Endodermal cell (in vitro differentiated cells): ENCODE measurements at regions not wholly inside any gene's neighbourhood (a gene's known extent, or its start where the extent isn't known, plus 50 kb on each side); places are given as distances from the start of the nearest gene placed in this dataset.

Experiments
- DNase-seq: peaks from one replicate; pipeline ENCODE4 v3.0.0-alpha.2; 2017
- H3K27ac ChIP-seq: 2 replicates; pipeline ENCODE4 v1.5.1; 2013; ENCODE audit warnings: mild to moderate bottlenecking, low read depth, low read length, moderate library complexity
- H3K27me3 ChIP-seq: 2 replicates; pipeline ENCODE4 v1.6.1; 2013; ENCODE audit warnings: mild to moderate bottlenecking, low read length, moderate library complexity; ENCODE audit not compliant: insufficient read depth, control insufficient read depth, poor library complexity, severe bottlenecking
- H3K36me3 ChIP-seq: 2 replicates; pipeline ENCODE4 v1.7.0; 2013; ENCODE audit warnings: mild to moderate bottlenecking, low read length, moderate library complexity; ENCODE audit not compliant: control insufficient read depth, insufficient read depth
- H3K4me1 ChIP-seq: one replicate; pipeline ENCODE4 v1.7.0; 2013; ENCODE audit warnings: low read length; ENCODE audit not compliant: control insufficient read depth, insufficient read depth
- H3K4me3 ChIP-seq: 2 replicates; pipeline ENCODE4 v1.5.1; 2013; ENCODE audit warnings: mild to moderate bottlenecking, low read length, moderate library complexity
- H3K9ac ChIP-seq: 2 replicates; pipeline ENCODE4 v1.6.1; 2013; ENCODE audit warnings: mild to moderate bottlenecking, low read length, moderate library complexity; ENCODE audit not compliant: poor library complexity, severe bottlenecking; ENCODE audit errors: extremely low read depth
- H3K9me3 ChIP-seq: 2 replicates; pipeline ENCODE4 v1.6.1; 2013; ENCODE audit warnings: mild to moderate bottlenecking, low read length, moderate library complexity; ENCODE audit not compliant: control insufficient read depth
- H3K27ac Mint-ChIP-seq: 2 replicates; pipeline ENCODE4 v1.8.0; 2020; ENCODE audit warnings: mixed read lengths
- H3K27me3 Mint-ChIP-seq: 2 replicates; pipeline ENCODE4 v1.8.0; 2021; ENCODE audit warnings: mild to moderate bottlenecking, mixed read lengths; ENCODE audit not compliant: insufficient read depth
- H3K36me3 Mint-ChIP-seq: 2 replicates; pipeline ENCODE4 v1.8.0; 2020; ENCODE audit warnings: low read depth, mixed read lengths
- H3K4me1 Mint-ChIP-seq: 2 replicates; pipeline ENCODE4 v1.8.0; 2020; ENCODE audit warnings: mixed read lengths
- H3K4me3 Mint-ChIP-seq: 2 replicates; pipeline ENCODE4 v1.8.0; 2020; ENCODE audit warnings: mild to moderate bottlenecking, moderate library complexity, mixed read lengths
- H3K9me3 Mint-ChIP-seq: 2 replicates; pipeline ENCODE4 v1.8.0; 2020; ENCODE audit warnings: mild to moderate bottlenecking, mixed read lengths
- CTCF ChIP-seq: fragments of 200-600 bp; sonication (generic); conservative IDR thresholded peaks from 2 replicates; pipeline ENCODE4 v1.5.0; 2021; ENCODE audit warnings: antibody characterized with exemption, mild to moderate bottlenecking
- WGBS, 2 experiments: methylation state at CpG; one replicate each; pipeline versions ENCODE4 v1.1.5 to v1.1.7; 2013; ENCODE audit warnings: missing lambda C conversion rate in 2 of 2, mixed read lengths in 1 of 2; ENCODE audit not compliant: insufficient coverage in 1 of 2, insufficient read length in 1 of 2; 5-methylcytosine and 5-hydroxymethylcytosine counted together

DNA sequence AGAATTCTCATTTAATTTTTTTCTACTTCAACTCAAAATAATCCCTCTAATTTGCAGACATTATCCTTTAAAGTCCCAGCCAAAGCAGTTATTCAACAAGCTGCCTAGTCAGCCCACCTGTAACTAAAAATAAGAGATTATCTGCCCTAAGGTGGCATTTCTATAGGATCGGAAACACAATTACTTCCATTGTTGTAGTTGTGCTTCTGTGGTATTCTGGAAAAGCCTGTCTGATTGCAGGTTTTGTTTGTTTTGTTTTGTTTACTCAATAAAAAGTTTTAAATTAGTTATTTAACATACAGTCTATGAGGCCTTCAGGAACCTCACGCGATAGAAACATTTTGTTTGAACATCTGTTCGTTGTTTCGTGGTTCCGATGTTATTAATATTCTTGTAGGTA, 101.0 kb downstream of the ZIC5 start:
- H3K9me3 Mint-ChIP-seq, result no peaks in the 10 kb centered on the region
- no peak overlapping the region for H3K27ac ChIP-seq
- no peak for TF ChIP-seq CTCF
- 90 to 95% methylated on average over 6 of the region's 6 CpGs for WGBS, 2 experiments
- H3K27me3 ChIP-seq, result no peaks in the 10 kb centered on the region
- DNase-seq, result no peak
- H3K27me3 Mint-ChIP-seq, result no peaks in the 10 kb centered on the region
- H3K4me3 Mint-ChIP-seq, result no peak overlapping the region
- H3K4me1 Mint-ChIP-seq, result peaks cover 13% of the 10 kb centered on the region
- no peak overlapping the region for H3K9ac ChIP-seq
- no peak overlapping the region for H3K4me3 ChIP-seq
- peaks cover 4% of the 10 kb centered on the region for H3K4me1 ChIP-seq
- H3K9me3 ChIP-seq, result no peaks in the 10 kb centered on the region
- no peak overlapping the region for H3K27ac Mint-ChIP-seq
- no peaks in the 10 kb centered on the region for H3K36me3 ChIP-seq
- no peaks in the 10 kb centered on the region for H3K36me3 Mint-ChIP-seq

GRCh38 chr13:99869830-99870229, 101.7 kb downstream of the ZIC5 start:
- H3K27me3 ChIP-seq, result no peaks in the 10 kb centered on the region
- Mint-ChIP-seq H3K4me3 (no peak overlapping the region), H3K9me3 (no peaks in the 10 kb centered on the region), H3K27me3 (no peaks in the 10 kb centered on the region), H3K4me1 (peaks cover 14% of the 10 kb centered on the region), H3K27ac (no peak overlapping the region), H3K36me3 (no peaks in the 10 kb centered on the region)
- H3K4me1 ChIP-seq, result peaks cover 4% of the 10 kb centered on the region
- H3K9me3 ChIP-seq, result no peaks in the 10 kb centered on the region
- no peak overlapping the region for H3K27ac ChIP-seq
- no peak overlapping the region for H3K4me3 ChIP-seq
- no peak for DNase-seq
- H3K36me3 ChIP-seq, result no peaks in the 10 kb centered on the region
- no peak for TF ChIP-seq CTCF
- WGBS, 2 experiments, result no CpG with 5 or more reads among the region's 1 CpG
- H3K9ac ChIP-seq, result no peak overlapping the region

DNA sequence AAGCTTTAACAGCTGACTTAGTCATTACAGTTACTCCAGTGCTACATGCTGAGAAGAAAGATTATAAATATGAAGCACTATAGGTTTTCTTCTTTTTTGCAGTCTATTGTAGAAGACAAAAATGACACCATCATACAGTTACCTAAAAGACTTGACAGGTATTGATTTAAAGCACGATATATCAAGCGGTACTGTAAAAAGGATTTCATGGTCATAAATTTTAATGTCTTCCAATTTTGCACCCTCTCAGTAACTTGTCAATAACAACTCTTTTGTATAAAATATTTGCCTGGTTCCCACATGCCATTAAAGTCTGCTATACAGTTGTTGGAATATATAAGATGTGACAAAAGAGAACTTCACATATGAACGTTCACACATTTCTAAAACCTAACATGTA, 102.8 kb downstream of the ZIC5 start:
- TF ChIP-seq CTCF, result no peak
- no peaks in the 10 kb centered on the region for H3K27me3 Mint-ChIP-seq
- no peak for DNase-seq
- H3K9me3 Mint-ChIP-seq, result no peaks in the 10 kb centered on the region
- H3K36me3 Mint-ChIP-seq, result no peaks in the 10 kb centered on the region
- H3K4me3 ChIP-seq, result no peak overlapping the region
- H3K9ac ChIP-seq, result no peak overlapping the region
- no peaks in the 10 kb centered on the region for H3K9me3 ChIP-seq
- H3K4me1 Mint-ChIP-seq, result peaks cover 23% of the 10 kb centered on the region
- WGBS, 2 experiments, result 92% methylated on average over 3 of the region's 3 CpGs; no CpG with 5 or more reads in 1 of the 2 experiments
- no peak overlapping the region for H3K4me3 Mint-ChIP-seq
- H3K27ac ChIP-seq, result no peak overlapping the region
- peaks cover 4% of the 10 kb centered on the region for H3K4me1 ChIP-seq
- no peaks in the 10 kb centered on the region for H3K36me3 ChIP-seq
- no peaks in the 10 kb centered on the region for H3K27me3 ChIP-seq
- H3K27ac Mint-ChIP-seq, result no peak overlapping the region
